ENCODE measurements at regions not wholly inside any gene's neighbourhood (a gene's known extent, or its start where the extent isn't known, plus 50 kb on each side); places are given as distances from the start of the nearest gene placed in this dataset.
"Not testable (repeated sequence)": the region's sequence is repeated elsewhere in the genome, so short reads cannot be mapped to it uniquely, and the experiment has no call there.

DNA sequence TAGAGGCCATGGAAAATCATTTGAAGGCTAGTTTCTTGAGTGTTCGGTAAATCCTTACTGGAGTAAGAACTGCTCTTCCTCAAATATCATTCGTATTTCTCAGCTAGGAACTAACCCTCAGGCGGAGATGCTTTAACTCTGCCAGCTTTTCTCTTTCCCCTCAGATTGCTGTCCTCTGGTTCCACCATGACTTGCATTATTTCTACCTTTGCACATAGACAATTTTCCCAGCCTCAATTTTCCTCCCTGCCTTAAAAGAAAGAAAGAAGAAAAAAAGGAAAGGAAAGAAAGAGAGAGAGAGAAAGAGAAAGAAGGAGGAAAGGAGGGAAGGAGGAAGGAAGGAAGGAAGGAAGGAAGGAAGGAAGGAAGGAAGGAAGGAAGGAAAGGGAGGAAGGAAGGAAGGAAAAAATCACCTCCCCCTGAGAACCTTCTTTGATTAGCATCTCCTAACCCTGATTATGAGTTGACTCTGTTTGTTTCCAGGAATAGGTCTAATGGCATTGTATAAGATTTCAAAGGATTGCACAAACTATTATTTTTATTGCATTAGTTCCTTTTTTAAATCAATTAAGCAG lies 123.3 kb upstream of the FAM204A start:
- DNase-seq (ENCODE audit: low spot score), result no peak

DNA sequence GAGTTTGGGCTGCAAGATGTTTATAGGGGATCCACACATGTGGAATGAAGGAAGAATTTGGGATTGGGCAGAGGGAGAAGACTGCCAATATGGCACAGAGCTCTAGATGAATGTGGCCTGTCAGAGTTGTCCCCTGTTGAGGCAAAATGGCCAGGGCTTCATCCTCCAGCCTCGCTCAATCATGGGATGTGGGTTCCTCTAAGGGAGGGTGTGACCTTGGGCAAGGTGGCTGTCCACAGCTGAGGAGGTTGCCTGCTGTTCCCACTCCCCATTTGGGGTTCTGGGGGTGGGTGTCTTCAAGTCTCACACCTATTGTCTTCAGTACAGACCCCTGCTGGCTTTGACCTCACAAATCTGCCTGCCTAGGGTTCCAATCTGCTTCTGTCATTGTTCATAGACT lies 121.6 kb upstream of the FAM204A start:
- no peak for DNase-seq (ENCODE audit: low spot score)

DNA sequence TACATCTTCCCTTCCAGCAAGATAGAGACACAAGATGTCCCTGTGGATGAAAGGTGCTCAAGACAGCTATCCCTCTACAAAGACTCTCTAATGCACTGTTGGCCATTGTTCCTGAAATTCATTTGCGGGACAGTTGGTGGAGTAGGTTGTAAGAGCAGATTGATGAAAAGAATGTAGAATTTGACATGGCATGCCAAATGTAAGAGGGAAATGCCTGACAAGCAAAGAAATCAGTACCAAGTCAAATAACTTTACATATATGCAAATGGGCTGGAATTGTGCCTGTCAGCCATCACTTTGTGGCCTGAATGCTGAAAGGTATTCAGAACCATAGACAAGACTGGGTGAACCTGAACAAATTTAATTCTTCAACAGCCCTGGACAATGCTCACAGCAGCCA lies 120.3 kb upstream of the FAM204A start:
- no peak for DNase-seq (ENCODE audit: low spot score)

DNA sequence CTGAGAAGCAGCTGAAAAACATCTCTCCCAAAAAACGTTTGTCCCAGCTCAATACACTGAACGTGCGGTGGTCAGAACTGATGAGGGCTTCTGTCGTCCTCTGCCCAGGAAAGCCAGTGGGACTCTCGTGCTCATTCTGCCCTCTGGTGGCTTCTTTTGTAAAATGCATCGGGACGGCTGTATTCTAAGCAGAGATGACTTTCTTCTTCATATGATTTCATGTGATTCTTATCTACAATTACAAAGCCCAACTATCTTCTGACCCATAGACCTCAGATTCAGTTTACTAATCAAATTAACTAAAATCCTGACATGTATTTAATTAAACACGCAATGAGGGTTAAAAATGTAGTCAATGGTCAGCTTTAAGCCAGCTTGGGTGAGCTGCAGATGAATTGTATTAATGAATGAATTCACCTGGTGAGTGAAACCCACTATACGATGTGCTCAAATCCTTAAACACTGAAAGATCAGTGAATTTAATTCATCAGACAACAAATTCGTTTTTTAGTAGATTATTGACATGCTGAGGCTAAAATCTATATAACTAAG lies 117.6 kb upstream of the FAM204A start:
- DNase-seq (ENCODE audit: low spot score), result peak; percentile 43

DNA sequence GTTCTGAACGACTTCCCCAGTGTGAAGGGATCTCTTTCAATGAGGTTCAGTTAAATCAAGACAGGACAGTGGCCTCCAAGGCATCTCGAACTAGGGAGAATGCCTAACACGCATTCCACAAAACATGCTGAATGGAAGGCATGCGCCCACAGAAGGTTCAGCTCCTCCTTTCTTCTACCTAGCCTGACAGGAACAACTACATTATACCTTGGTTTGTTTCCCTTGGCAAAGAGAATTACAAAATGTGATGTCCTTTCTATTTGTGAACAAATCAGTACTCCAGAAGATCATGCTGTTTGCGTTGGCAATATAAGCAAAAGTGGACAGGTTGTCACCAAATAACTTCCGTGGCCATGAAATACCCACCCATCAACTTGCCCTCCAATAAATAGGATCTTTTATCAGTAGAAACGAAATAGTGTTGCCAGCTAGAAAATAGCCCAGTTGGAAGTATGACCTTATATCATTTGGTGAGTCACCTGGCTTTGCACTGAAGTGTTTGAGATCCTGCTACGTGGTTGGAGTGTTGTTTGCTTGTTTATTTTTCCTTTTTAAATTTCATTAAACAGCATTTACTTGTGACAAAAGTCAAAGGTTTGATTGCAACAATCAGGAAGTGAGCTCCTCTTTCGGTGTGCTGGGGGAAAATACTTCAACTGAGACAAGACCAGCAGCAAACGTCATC lies 117.0 kb upstream of the FAM204A start:
- DNase-seq (ENCODE audit: low spot score), result no peak

DNA sequence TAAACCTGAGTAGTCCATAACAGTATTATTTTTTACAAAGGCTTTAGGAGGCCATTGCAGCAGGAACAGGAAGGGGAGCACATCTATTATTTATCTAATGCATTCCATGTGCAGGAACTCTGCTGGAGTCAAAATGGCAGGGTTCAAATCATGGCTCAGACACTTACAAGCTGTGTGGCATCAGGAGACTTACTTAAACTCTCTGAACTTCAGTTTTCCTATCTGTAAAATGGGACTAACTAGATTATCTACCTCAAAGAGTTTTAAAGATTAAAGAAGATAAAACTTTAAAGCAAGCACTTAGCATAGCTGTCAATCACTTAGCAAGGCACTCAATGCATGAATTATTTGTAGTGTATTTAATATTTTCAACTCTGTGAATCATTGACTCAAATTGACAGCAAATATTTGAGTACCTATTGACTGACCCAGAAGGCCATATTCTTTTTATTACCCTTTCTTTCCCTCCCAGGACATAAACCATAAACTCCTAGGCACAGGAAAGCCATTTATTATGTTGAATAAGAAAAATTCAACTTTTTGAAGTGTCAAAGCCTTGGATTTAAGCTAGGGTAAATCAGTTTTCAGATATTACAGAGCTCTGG lies 115.8 kb upstream of the FAM204A start:
- no peak for DNase-seq (ENCODE audit: low spot score)

DNA sequence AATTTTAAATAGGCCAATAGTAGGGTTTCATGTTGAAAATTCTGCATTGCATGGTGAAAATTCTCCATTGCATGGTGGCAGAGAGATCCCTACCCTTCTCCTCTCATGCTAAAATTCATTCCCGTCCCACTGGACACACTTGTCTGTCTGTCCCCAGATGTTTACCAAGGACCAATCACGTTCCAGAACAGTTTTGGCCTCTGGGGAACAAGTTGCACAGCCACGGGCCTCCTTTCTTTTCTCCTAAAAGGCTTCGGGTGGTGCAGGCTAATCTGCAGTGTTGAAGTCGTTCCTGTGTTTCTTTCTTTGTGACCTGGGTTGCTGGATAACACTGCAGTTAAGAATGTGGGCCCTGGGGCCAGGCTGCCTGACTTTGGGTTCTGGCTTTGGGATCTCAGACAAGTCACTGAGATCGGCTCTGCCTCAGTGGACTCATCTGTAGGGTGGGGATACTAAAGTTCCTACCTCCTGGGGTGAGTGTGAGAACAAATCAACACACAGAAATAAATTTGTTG lies 113.1 kb upstream of the FAM204A start:
- no peak for DNase-seq (ENCODE audit: low spot score)

DNA sequence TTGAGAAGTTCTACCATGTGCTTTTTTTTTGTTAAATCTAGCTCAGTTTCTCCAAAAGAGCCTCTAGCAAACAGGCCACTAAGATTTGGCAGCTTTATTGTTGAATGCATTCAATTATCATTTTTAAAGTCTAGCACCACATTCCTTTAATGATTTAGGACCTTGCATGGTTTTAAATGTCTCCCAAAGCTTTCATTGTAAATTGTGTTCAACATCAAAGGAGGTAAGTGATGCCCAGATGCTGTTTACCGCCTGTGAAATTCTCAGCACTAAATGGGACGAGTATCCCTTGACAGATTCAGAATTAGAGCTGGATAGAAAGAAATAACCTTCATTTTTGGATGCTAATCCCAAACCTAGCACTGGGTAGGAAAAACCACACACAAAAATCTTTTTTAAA lies 112.1 kb upstream of the FAM204A start:
- no peak for DNase-seq (ENCODE audit: low spot score)

DNA sequence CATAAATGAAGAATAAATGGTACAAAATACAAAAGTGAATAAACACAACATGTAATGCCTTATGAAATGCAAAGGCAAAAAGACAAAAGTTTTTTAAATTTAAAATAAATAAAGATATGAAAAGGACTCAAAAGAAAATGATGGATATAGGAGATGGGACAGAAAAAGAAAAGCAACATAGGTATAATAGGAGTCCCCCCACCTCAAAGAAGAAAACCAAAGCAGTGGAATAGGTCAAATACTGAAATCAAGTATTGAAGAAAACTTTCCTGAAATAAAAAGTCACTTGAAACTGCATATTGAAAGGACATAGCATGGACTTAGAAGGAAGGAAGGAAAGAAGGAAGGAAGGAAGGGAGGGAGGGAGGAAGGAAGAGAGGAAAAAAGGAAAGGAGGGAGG lies 110.0 kb upstream of the FAM204A start:
- no peak for DNase-seq (ENCODE audit: low spot score)

DNA sequence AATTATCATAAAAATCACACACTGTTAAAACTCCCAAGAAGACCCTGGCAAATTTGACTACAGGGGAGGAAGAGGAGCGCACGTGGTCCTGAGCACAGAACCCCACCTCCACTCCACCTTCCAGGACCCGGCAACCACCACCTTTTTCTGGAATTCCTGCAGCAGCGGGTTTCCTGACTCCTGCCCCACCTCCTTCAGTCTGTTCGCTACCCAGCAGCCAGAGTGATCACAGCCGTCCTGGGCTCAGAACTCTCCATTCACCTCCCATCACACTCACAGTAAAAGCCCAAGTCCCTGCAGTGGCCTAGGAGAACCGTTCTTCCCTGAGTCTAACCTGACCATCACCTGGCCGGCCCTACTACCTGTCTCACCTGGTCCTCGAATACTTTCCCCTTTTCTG lies 107.4 kb upstream of the FAM204A start:
- no peak for DNase-seq (ENCODE audit: low spot score)

DNA sequence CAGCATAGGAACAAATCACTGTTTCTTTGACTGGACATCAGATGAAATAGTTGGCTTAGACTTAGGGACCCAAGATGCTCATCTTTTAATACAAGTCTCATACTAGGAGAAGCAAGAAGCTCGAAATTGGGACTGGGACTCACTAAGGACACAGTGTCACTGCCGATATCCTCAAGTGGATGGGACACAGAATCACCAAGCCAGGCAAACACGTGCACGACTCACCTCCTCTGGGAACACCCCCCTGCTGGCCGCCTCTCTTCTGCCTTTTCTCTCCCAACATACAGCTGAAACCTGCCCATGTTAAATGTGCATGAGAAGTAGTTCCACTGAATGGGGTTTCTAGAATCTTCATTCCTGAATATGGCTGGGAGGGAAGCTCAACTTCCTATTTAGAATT lies 106.6 kb upstream of the FAM204A start:
- no peak for DNase-seq (ENCODE audit: low spot score)

DNA sequence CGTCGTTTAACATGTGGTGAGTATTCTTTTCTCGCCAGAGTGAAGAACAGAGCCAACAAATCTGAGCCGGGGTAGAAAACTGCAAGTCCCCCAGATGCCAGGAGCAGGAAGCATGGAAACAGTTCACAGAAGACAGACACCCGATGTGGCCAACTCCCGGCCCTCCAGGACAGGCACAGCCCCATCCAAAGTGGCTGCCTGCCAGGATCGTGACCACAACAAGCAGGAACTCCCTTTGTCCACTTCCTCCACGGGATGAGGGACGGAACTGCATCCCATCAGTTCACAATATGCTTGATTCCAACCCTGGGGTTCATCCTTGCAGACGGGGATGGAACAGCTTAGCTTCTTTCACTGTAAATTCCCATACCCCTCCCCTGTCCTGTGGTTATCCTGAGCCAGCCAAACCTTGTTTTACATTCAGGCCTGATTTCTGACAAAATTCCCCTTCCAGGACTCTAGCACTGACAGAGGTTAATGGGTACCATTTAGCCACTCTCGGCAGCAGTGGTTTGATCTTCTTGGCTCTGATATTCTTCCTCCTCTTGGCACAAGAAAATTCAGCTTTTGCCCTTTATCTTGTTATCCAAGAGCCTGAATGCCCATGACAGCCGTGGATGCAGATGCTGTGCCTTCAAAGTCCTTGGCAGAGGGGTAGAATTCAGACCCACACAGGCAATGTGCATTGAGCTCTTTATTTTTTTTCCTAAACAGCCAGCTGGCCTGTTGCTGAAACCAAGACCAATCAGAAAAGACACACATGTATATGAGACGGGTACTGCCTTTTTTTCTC lies 105.5 kb upstream of the FAM204A start:
- no peak for DNase-seq (ENCODE audit: low spot score)

DNA sequence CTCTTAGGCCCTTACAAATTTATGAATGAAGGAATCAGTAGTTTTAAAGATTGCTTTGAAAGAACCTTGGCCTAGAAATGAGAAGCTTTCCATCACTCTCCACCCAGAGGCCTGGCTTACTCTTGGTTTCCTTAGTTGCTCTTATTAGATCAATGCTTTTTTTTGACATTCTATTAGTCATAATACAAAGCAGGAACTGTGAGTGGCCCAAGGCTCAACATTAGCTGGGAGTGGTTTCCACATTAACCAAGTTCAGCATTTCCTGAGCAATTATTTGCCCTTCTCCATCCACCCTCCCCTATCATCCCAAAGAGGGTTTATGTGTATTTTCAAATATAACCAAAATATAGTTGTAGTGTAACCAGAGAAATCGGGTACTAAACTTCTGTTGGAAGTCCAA lies 103.4 kb upstream of the FAM204A start:
- no peak for DNase-seq (ENCODE audit: low spot score)

DNA sequence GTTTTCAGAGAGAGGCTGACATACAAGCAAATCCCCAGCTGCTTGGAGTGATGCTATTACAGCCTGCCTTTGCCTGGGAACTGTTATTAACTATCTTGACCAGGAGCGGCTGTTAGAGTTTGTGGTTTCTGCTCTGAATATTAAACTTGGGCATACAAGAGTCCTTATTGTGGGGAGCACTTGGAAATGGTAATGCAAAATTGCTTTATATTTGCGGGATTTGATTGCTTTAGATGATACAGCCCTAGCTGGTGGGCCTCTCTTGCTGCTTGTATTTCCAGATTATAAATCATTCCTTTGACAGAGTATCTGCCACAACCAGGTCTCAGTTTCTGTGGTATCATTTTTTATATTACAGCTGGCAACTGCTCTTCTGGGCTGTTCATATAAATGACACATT lies 101.9 kb upstream of the FAM204A start:
- no peak for DNase-seq (ENCODE audit: low spot score)

DNA sequence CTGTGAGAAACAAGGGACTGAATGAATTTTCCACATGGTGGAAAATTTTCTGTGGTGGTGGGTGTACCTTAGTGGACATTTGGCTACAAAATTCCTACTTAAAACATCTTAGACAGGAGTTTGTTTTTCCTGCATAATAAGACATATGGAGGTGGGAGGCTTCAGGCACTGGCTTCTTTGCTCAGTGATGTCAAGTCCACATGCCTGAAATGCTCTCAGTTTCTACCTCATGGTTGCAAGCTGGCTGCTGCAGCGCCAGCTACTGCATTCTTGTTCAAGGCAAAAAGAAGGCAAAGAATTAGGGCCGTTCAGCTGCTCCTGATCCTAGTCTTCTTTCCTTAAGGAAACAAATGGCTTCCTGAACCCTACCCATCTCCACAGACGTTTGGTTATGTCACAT lies 99.9 kb upstream of the FAM204A start:
- no peak for DNase-seq (ENCODE audit: low spot score)

DNA sequence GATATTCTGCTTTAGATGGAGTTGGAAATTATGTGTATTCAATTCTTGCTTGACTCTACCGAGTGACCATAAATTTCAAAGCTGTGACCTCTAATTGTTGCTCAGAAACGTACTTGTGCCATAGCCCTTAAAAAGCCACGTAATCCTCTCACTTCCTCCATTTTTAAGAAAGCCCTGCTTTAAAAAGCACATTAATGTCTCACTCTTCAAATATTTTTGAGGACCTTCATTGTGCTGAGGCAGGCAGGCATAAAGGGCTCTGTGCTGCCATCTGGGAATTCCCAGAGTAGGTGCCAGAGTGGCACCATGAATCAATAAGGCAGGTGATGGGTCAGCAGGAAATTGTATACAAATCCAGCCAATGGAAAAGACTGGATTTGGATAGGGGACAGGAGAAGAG lies 97.7 kb upstream of the FAM204A start:
- no peak for DNase-seq (ENCODE audit: low spot score)

DNA sequence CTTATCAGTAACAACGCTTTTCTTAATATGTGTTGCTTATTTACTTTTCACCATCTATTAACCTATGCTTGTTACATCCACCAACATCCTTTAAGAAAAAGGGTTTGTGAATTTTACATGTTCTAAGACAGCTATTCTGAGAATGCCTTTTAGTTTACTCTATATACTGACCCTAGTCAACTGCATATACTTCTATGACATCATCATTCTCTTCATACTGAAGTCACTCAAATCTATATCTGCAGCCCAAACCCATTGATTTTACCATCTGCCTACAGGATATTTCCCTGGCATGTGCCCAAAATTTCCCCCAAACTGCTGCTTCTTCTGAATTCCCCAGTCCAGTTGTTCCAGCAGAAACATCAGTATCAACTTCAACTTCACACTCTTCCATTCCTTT lies 94.6 kb upstream of the FAM204A start:
- no peak for DNase-seq (ENCODE audit: low spot score)

DNA sequence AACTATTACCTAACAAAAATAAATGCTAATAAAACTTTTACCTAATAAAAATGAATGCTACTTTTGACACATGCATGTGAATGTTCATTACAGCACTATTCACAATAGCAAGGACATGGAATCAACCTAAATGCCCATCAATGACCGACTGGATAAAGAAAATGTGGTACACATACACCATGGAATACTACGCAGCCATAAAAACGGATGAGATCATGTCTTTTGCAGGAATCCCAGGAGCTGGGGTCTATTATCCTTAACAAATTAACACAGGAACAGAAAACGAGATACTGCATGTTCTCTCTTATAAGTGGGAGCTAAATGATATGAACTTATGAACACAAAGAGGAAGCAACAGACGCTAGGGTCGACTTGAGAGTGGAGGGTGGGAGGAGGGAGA lies 88.1 kb upstream of the FAM204A start:
- DNase-seq (ENCODE audit: low spot score), result no peak

DNA sequence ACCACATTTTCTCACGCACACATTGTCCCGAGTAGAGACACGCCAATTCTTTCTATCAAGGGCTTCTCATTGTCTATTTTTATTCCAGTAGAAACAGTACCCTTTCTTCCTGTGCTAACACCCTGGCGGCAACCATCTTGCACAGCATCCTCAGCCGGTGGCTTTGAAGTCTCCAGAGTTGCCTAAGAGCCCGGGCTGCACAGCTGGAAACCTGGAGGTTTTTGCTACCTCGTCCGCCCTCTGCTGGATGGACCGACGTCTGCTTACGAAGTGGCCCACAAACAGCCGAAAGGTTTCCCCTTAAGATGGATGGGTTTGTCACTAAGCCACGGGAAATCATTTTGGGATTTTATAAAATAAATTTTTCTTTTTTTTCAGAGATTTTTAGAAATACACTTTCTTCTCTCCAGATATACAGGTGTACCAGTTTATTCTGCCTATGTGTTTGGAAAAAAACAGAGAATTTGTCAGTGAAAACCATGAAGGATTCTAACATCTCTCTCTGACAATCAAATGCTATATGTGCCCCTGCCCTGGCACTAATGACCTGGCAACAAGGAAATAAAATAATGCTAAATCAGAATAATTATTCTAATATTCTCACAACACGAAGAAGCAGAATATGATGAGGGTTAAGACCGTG lies 81.8 kb upstream of the FAM204A start:
- peak; percentile 45 for DNase-seq (ENCODE audit: low spot score)

DNA sequence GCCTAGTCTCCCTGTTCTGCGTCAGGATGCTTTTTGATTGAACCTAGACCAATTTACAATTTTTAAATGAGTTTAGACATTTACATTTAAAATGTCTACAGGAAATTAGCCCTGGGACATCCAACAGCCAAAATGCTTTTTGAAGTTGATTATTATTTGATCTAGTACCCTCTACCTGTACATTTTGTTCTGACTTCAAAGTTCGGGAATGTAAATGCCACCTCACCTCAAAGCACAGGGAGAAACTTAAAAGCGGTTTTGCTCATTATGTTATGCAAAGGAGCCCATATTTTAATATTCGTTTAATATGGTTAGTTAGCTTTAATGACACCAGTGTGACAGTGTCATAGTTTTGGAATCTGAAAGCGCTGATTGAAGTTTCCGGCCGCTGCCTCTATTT lies 80.1 kb upstream of the FAM204A start:
- no peak for DNase-seq (ENCODE audit: low spot score)

DNA sequence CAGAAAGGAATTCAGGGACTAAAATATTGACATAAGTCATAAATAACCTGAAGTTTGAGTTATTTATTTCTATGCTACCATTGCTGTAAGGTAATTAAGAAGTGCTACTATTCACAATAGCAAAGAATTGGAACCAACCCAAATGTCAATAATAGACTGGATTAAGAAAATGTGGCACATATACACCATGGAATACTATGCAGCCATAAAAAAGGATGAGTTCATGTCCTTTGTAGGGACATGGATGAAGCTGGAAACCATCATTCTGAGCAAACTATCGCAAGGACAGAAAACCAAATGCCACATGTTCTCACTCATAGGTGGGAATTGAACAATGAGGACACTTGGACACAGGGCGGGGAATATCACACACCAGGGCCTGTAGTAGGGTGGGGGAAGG lies 77.9 kb upstream of the FAM204A start:
- not testable (repeated sequence) for DNase-seq (ENCODE audit: low spot score)

DNA sequence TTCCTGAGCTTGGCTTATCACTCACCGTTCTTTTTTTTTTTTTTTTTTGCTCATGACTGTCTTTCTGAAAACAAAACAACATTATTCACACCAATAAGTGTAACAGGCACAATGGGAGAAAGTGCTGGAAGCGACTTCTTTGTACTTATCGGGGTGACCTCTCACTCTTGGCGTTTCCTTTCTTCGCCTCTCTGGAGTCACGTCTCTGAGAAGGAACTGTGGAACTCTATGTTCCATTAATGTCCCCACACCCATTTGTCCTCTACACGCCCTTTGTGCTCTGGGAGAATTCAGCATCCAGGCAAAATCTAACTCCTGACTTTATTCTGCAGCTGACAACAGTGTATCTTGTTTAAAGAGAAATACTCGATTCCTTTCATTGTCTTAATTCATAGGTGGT lies 70.8 kb upstream of the FAM204A start:
- no peak for DNase-seq (ENCODE audit: low spot score)
